H1 (cell line): ENCODE measurements at regions not wholly inside any gene's neighbourhood (a gene's known extent, or its start where the extent isn't known, plus 50 kb on each side); places are given as distances from the start of the nearest gene placed in this dataset.

Experiments
- EZH2 ChIP-seq: fragments of 200-600 bp; sonication (generic); IDR thresholded peaks from 2 replicates; pipeline ENCODE4 v1.7.1; 2012; ENCODE audit warnings: low read depth, mild to moderate bottlenecking, moderate library complexity, low read length, inconsistent platforms; ENCODE audit not compliant: severe bottlenecking
- NANOG ChIP-seq: IDR thresholded peaks from 2 replicates; pipeline ENCODE4 v1.6.1; 2011; ENCODE audit warnings: low read length, low read depth, mild to moderate bottlenecking, inconsistent platforms; ENCODE audit not compliant: insufficient read depth, poor library complexity, severe bottlenecking

DNA sequence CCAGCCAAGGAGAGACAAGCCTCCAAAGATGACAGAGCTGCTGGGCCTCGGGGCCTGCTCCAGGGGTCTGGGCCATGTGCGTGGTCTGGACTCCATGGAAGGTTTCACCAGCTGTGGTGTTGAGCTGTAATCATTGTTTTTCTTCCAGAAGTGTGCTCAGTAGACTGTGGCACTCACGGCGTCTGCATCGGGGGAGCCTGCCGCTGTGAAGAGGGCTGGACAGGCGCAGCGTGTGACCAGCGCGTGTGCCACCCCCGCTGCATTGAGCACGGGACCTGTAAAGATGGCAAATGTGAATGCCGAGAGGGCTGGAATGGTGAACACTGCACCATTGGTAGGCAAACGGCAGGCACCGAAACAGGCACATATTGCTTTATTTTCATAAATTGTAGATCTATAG is 164.8 kb upstream of the WWC1 start (continued):
- TF ChIP-seq NANOG (no peak), EZH2 (no peak)
